ENCODE measurements at regions not wholly inside any gene's neighbourhood (a gene's known extent, or its start where the extent isn't known, plus 50 kb on each side); places are given as distances from the start of the nearest gene placed in this dataset.

DNA sequence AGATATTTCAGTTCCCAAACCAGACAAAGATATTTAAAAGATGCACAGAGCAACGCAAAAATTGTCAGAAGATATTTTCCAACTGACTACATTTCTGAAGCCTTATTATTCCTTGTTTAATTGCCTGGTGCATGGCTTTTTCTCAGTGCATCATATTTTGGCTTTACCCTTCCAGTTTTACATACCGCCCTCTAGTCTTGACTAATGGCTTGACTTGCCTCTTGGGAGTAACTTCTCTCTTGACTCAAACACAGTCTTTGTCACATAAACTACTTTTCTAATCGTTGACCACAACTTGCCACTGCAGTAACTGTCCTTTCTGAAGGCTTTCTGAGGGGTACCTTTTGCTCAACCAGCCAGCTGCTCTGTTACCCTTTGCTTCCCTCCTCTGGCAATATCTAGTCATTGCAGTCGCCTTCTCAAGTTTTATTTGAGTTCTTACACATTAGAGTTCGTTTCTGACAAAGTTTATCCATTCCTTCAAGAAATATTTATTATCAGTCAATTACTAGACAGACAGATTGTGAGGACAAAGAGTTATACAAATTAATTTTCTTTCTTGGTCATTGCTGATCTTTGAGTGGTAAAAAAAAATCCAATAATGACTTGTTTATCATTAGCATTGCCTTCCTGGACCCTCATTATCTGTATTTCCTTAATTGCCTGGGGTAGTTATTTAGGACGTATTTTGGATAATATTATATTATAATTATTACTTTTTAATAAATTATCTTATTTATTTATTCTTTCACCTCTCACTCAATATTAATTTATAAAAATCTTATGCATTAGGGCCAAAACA is 506.9 kb upstream of the PCDH10 start:
- no peak for DNase-seq (ENCODE audit: low spot score in 2 of 2)
- TF ChIP-seq, protein P1, sequence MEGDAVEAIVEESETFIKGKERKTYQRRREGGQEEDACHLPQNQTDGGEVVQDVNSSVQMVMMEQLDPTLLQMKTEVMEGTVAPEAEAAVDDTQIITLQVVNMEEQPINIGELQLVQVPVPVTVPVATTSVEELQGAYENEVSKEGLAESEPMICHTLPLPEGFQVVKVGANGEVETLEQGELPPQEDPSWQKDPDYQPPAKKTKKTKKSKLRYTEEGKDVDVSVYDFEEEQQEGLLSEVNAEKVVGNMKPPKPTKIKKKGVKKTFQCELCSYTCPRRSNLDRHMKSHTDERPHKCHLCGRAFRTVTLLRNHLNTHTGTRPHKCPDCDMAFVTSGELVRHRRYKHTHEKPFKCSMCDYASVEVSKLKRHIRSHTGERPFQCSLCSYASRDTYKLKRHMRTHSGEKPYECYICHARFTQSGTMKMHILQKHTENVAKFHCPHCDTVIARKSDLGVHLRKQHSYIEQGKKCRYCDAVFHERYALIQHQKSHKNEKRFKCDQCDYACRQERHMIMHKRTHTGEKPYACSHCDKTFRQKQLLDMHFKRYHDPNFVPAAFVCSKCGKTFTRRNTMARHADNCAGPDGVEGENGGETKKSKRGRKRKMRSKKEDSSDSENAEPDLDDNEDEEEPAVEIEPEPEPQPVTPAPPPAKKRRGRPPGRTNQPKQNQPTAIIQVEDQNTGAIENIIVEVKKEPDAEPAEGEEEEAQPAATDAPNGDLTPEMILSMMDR (IDR thresholded peaks at IDR 0.05): no peak
- no peak for TF ChIP-seq POLR2A (IDR thresholded peaks at IDR 0.05)
- 21 to 24% methylated on average over 6 of the region's 6 CpGs for WGBS, 2 donors
- H3K4me3 ChIP-seq (ENCODE audit: low read depth, poor library complexity, severe bottlenecking): no peak overlapping the region
- intact Hi-C loops (cut with DNase I; ENCODE audit: low total_unique reads): no loop called here

DNA sequence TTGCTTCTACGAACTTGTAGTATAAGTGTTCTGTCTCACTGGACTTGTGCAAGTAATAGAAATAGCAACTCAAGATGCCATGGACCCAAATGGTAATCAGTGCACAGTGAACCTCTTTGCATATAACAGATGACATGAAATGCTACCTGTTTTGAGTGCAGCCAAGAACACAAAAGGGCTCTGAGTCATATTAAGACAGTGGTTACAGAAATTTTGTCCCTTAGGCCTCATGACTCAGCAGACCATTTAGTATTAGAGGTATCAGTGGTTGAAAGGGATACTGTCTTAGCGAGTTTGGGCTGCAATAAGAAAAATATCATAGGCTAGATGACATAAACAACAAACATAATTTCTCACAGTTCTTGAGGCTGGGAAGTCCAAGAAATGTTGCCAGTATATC is 502.9 kb upstream of the PCDH10 start:
- DNase-seq (ENCODE audit: low spot score in 2 of 2): no peak
- TF ChIP-seq, protein P1 (IDR thresholded peaks at IDR 0.05): no peak
- no peak for TF ChIP-seq POLR2A (IDR thresholded peaks at IDR 0.05)
- intact Hi-C loops (cut with DNase I; ENCODE audit: low total_unique reads): no loop called here
- 78 to 82% methylated on average over 2 of the region's 2 CpGs for WGBS, 2 donors
- no peak overlapping the region for H3K4me3 ChIP-seq (ENCODE audit: low read depth, poor library complexity, severe bottlenecking)

DNA sequence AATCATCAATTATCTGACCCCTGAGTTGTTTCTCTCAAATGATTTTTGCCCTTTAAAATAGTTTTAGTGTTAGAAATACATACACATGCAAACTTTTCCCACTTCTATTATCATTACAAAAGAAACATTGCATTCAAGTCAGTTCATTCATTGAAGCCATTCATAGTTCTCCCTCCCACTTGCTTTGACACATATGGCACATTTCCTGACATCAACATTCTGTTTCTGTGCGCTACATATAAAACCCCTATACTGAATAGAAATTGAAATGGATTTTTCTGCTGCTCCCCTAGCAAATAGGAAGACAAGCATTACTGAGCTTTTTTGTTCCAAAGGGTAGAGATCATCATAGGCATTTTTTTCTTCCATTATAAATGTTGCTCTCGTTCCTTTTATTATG is 497.9 kb upstream of the PCDH10 start:
- 69 to 75% methylated on average over 2 of the region's 2 CpGs for WGBS, 2 donors
- no peak for DNase-seq (ENCODE audit: low spot score in 2 of 2)
- intact Hi-C loops (cut with DNase I; ENCODE audit: low total_unique reads): no loop called here
- TF ChIP-seq POLR2A (IDR thresholded peaks at IDR 0.05): no peak
- TF ChIP-seq, protein P1 (IDR thresholded peaks at IDR 0.05): no peak
- H3K4me3 ChIP-seq (ENCODE audit: low read depth, poor library complexity, severe bottlenecking): no peak overlapping the region

DNA sequence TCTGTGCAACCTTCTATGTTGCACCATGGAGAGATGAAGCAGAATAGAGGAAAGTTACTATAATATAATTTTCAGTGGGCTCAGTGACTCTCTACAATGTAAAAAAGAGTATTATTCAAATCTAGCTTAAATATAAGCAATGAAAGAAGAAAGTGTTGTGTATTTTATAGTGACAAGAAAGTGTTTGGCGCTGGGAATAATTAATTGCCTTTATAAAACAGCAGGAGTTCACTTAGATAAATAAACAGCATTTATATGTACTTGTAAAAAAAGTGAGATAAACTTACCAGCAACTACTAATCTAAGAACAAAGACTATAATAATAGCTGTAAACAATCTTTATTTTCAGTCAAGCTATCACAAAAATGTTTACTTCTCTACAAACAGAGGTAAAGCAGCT is 488.9 kb upstream of the PCDH10 start:
- H3K4me3 ChIP-seq (ENCODE audit: low read depth, poor library complexity, severe bottlenecking): no peak overlapping the region
- 69 to 77% methylated on average over 1 of the region's 1 CpG for WGBS, 2 donors
- no peak for DNase-seq (ENCODE audit: low spot score in 2 of 2)
- TF ChIP-seq, protein P1 (IDR thresholded peaks at IDR 0.05): no peak
- TF ChIP-seq POLR2A (IDR thresholded peaks at IDR 0.05): no peak
- intact Hi-C loops (cut with DNase I; ENCODE audit: low total_unique reads): no loop called here

DNA sequence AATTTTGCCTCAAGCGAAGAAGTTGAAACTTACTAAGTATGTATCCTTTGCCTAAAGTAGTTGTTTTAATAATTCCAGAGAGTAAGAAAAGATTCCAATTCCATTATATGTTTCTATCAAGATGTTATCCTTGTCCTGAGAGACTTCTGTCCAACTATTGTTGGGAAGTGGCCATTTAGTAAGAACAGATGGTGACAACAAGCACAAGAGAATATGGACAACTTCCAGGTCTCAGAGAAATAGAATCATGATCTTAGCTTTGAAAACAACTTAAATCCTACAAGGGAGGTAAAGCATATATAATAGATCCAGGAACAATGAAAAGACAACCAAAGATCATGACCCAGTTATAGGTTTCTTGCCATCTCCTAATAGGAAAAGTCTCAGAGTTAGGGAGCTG is 486.6 kb upstream of the PCDH10 start:
- intact Hi-C loops (cut with DNase I; ENCODE audit: low total_unique reads): no loop called here
- DNase-seq (ENCODE audit: low spot score in 2 of 2): no peak
- no peak overlapping the region for H3K4me3 ChIP-seq (ENCODE audit: low read depth, poor library complexity, severe bottlenecking)
- 94 to 95% methylated on average over 1 of the region's 1 CpG for WGBS, 2 donors
- TF ChIP-seq, protein P1 (IDR thresholded peaks at IDR 0.05): no peak
- TF ChIP-seq POLR2A (IDR thresholded peaks at IDR 0.05): no peak

DNA sequence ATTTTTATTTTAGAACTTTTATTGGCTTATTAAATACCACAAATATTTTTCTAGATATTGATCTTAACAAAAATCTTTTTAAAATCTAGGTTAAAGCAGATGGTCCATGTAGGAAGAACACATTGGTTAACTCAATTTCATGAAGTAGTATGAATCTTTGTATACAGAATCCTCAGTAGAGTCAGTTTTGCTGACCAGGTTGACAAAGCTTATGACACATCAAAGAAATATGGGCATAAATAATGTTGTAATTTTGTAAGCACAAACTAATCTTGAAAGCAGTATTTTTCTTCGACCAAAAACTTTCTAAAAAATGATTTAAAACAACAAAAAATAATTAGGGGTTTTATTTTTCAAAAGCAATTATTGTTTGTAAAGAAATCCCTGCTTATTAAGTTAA is 479.3 kb upstream of the PCDH10 start:
- no peak overlapping the region for H3K4me3 ChIP-seq (ENCODE audit: low read depth, poor library complexity, severe bottlenecking)
- intact Hi-C loops (cut with DNase I; ENCODE audit: low total_unique reads): no loop called here
- no peak for DNase-seq (ENCODE audit: low spot score in 2 of 2)
- WGBS, 2 donors: 0 to 2% methylated on average over 1 of the region's 1 CpG
- TF ChIP-seq, protein P1 (IDR thresholded peaks at IDR 0.05): no peak
- TF ChIP-seq POLR2A (IDR thresholded peaks at IDR 0.05): no peak

Measured in lower leg skin (tissue), 4 donors.